Endothelial cell (in vitro differentiated cells): ENCODE measurements at regions not wholly inside any gene's neighbourhood (a gene's known extent, or its start where the extent isn't known, plus 50 kb on each side); places are given as distances from the start of the nearest gene placed in this dataset.

Experiments used
- DNase-seq: peaks from one replicate; pipeline ENCODE4 v3.0.0; 2021; ENCODE audit warnings: low spot score
- H3K27ac Mint-ChIP-seq: one replicate; pipeline ENCODE4 v1.8.0; 2021; ENCODE audit warnings: mixed read lengths, inconsistent platforms; ENCODE audit not compliant: unreplicated experiment
- H3K27me3 Mint-ChIP-seq: one replicate; pipeline ENCODE4 v1.8.0; 2021; ENCODE audit warnings: mild to moderate bottlenecking, moderate library complexity, mixed read lengths, inconsistent platforms; ENCODE audit not compliant: unreplicated experiment
- H3K36me3 Mint-ChIP-seq: one replicate; pipeline ENCODE4 v1.8.0; 2021; ENCODE audit warnings: mild to moderate bottlenecking, low read depth, mixed read lengths, inconsistent platforms; ENCODE audit not compliant: unreplicated experiment
- H3K4me1 Mint-ChIP-seq: one replicate; pipeline ENCODE4 v1.8.0; 2021; ENCODE audit warnings: mild to moderate bottlenecking, mixed read lengths, inconsistent platforms; ENCODE audit not compliant: unreplicated experiment
- H3K4me3 Mint-ChIP-seq: one replicate; pipeline ENCODE4 v1.8.0; 2021; ENCODE audit warnings: mild to moderate bottlenecking, mixed read lengths, inconsistent platforms; ENCODE audit not compliant: unreplicated experiment
- H3K9me3 Mint-ChIP-seq: one replicate; pipeline ENCODE4 v1.8.0; 2021; ENCODE audit warnings: mixed read lengths, inconsistent platforms; ENCODE audit not compliant: unreplicated experiment
- CTCF ChIP-seq: fragments of 200-600 bp; sonication (generic); IDR thresholded peaks from one replicate; pipeline ENCODE4 v1.5.0; 2021; ENCODE audit warnings: antibody characterized with exemption; ENCODE audit not compliant: unreplicated experiment

- DNase-seq: no peak
- H3K4me1 Mint-ChIP-seq: no peaks in the 10 kb centered on the region
- H3K9me3 Mint-ChIP-seq: no peaks in the 10 kb centered on the region
- TF ChIP-seq CTCF: no peak
- H3K36me3 Mint-ChIP-seq: no peaks in the 10 kb centered on the region
- H3K27me3 Mint-ChIP-seq: no peaks in the 10 kb centered on the region
- no peak overlapping the region for H3K4me3 Mint-ChIP-seq
- no peak overlapping the region for H3K27ac Mint-ChIP-seq
Observed at GRCh38 chr20:6838181-6838826, 70.8 kb downstream of the BMP2 start.

- no peak overlapping the region for H3K27ac Mint-ChIP-seq
- DNase-seq: no peak
- no peak overlapping the region for H3K4me3 Mint-ChIP-seq
- no peaks in the 10 kb centered on the region for H3K36me3 Mint-ChIP-seq
- no peaks in the 10 kb centered on the region for H3K27me3 Mint-ChIP-seq
- H3K9me3 Mint-ChIP-seq: no peaks in the 10 kb centered on the region
- H3K4me1 Mint-ChIP-seq: no peaks in the 10 kb centered on the region
- no peak for TF ChIP-seq CTCF
Observed at GRCh38 chr20:6841128-6841527, 73.6 kb downstream of the BMP2 start.

- Mint-ChIP-seq H3K27ac (no peak overlapping the region), H3K4me3 (no peak overlapping the region), H3K36me3 (no peaks in the 10 kb centered on the region), H3K27me3 (no peaks in the 10 kb centered on the region), H3K4me1 (no peaks in the 10 kb centered on the region), H3K9me3 (no peaks in the 10 kb centered on the region)
- DNase-seq: no peak
- TF ChIP-seq CTCF: no peak
Observed at GRCh38 chr20:6845141-6845540, 77.7 kb downstream of the BMP2 start.

GRCh38 chr20:6848041-6848440 is 80.6 kb downstream of the BMP2 start:
- no peaks in the 10 kb centered on the region for H3K9me3 Mint-ChIP-seq
- DNase-seq: no peak
- no peaks in the 10 kb centered on the region for H3K36me3 Mint-ChIP-seq
- no peak for TF ChIP-seq CTCF
- H3K4me3 Mint-ChIP-seq: no peak overlapping the region
- H3K4me1 Mint-ChIP-seq: no peaks in the 10 kb centered on the region
- no peaks in the 10 kb centered on the region for H3K27me3 Mint-ChIP-seq
- H3K27ac Mint-ChIP-seq: no peak overlapping the region

GRCh38 chr20:6848992-6849391 is 81.5 kb downstream of the BMP2 start:
- TF ChIP-seq CTCF: no peak
- Mint-ChIP-seq H3K27ac (no peak overlapping the region), H3K36me3 (no peaks in the 10 kb centered on the region), H3K4me1 (no peaks in the 10 kb centered on the region), H3K9me3 (no peaks in the 10 kb centered on the region), H3K27me3 (no peaks in the 10 kb centered on the region), H3K4me3 (no peak overlapping the region)
- no peak for DNase-seq
